Colonic mucosa (tissue), 4 donors: ENCODE measurements at regions not wholly inside any gene's neighbourhood (a gene's known extent, or its start where the extent isn't known, plus 50 kb on each side); places are given as distances from the start of the nearest gene placed in this dataset.

Experiments
- DNase-seq: peaks from one replicate; pipeline ENCODE4 v3.0.0-alpha.2; 2020
- H3K27ac ChIP-seq: fragments of 200-600 bp; one replicate; pipeline ENCODE4 v1.8.0; 2021
- H3K27me3 ChIP-seq: fragments of 200-600 bp; one replicate; pipeline ENCODE4 v1.8.0; 2021
- H3K36me3 ChIP-seq: fragments of 200-600 bp; one replicate; pipeline ENCODE4 v1.8.0; 2021
- H3K4me1 ChIP-seq: fragments of 200-600 bp; one replicate; pipeline ENCODE4 v1.8.0; 2021; ENCODE audit warnings: mild to moderate bottlenecking
- H3K4me3 ChIP-seq: fragments of 200-600 bp; one replicate; pipeline ENCODE4 v1.8.0; 2021
- H3K9ac ChIP-seq, 2 donors: one replicate each; pipeline ENCODE4 v1.7.0; 2013; ENCODE audit warnings: control low read depth in 2 of 2, low read depth in 2 of 2, low read length in 2 of 2
- H3K9me3 ChIP-seq: fragments of 200-600 bp; one replicate; pipeline ENCODE4 v1.8.0; 2021
- intact Hi-C: fragments of 100-400 bp; cut with DNase I; formaldehyde crosslinking; loops from one replicate; pipeline ENCODE4 v1.14.1; 2022
- TF ChIP-seq, protein P1 (sequence below): fragments of 200-600 bp; IDR thresholded peaks from one replicate; pipeline ENCODE4 v1.8.0; 2022; ENCODE audit warnings: antibody characterized with exemption, mild to moderate bottlenecking
- donor health status: healthy.
- donor health status: DM: no; HTN: no; CAD: no.
- donor health status: DM: no; HTN: no; CAD: no.

- H3K36me3 ChIP-seq, result no peaks in the 10 kb centered on the region
- DNase-seq, result no peak
- no peaks in the 10 kb centered on the region for H3K4me1 ChIP-seq
- TF ChIP-seq, protein P1, sequence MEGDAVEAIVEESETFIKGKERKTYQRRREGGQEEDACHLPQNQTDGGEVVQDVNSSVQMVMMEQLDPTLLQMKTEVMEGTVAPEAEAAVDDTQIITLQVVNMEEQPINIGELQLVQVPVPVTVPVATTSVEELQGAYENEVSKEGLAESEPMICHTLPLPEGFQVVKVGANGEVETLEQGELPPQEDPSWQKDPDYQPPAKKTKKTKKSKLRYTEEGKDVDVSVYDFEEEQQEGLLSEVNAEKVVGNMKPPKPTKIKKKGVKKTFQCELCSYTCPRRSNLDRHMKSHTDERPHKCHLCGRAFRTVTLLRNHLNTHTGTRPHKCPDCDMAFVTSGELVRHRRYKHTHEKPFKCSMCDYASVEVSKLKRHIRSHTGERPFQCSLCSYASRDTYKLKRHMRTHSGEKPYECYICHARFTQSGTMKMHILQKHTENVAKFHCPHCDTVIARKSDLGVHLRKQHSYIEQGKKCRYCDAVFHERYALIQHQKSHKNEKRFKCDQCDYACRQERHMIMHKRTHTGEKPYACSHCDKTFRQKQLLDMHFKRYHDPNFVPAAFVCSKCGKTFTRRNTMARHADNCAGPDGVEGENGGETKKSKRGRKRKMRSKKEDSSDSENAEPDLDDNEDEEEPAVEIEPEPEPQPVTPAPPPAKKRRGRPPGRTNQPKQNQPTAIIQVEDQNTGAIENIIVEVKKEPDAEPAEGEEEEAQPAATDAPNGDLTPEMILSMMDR, result no peak
- intact Hi-C loops, result no loop called here
- no peak overlapping the region for H3K27ac ChIP-seq
- H3K9ac ChIP-seq, result no peak overlapping the region
- no peak overlapping the region for H3K4me3 ChIP-seq
- no peaks in the 10 kb centered on the region for H3K9me3 ChIP-seq
- H3K27me3 ChIP-seq, result peaks cover 3% of the 10 kb centered on the region
Observed at GRCh38 chr6:105873211-105873704, 212.9 kb upstream of the PRDM1 start.

GRCh38 chr6:105872249-105872648 lies 213.9 kb upstream of the PRDM1 start:
- H3K9me3 ChIP-seq, result no peaks in the 10 kb centered on the region
- no peak overlapping the region for H3K4me3 ChIP-seq
- intact Hi-C loops, result no loop called here
- no peak overlapping the region for H3K9ac ChIP-seq
- peaks cover 3% of the 10 kb centered on the region for H3K27me3 ChIP-seq
- TF ChIP-seq, protein P1, result no peak
- H3K27ac ChIP-seq, result no peak overlapping the region
- DNase-seq, result no peak
- no peaks in the 10 kb centered on the region for H3K4me1 ChIP-seq
- no peaks in the 10 kb centered on the region for H3K36me3 ChIP-seq

DNA sequence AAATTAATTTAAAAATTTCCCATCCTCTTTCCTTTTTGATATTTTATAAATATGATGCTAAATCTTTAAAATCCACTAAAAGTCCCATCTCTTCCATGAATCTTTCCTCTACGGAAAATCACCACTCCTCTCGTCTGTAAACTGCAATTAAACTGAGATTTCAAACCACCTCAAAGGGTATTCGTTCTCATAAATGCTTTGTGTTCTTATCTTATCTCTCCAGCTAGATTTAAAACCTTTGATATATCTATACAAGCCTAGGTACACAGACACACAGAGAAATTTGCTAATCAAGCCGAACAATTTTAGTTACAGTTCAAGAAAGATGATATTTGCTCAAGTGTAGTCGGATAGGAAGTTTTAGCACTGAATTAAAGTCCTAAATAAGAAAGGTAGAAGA lies 214.6 kb upstream of the PRDM1 start:
- no peaks in the 10 kb centered on the region for H3K9me3 ChIP-seq
- no peaks in the 10 kb centered on the region for H3K36me3 ChIP-seq
- intact Hi-C loops, result no loop called here
- DNase-seq, result no peak
- no peaks in the 10 kb centered on the region for H3K4me1 ChIP-seq
- H3K27ac ChIP-seq, result no peak overlapping the region
- TF ChIP-seq, protein P1, result no peak
- H3K4me3 ChIP-seq, result no peak overlapping the region
- H3K27me3 ChIP-seq, result peaks cover 3% of the 10 kb centered on the region
- no peak overlapping the region for H3K9ac ChIP-seq

- intact Hi-C loops, result no loop called here
- H3K4me3 ChIP-seq, result no peak overlapping the region
- no peaks in the 10 kb centered on the region for H3K4me1 ChIP-seq
- no peak for DNase-seq
- H3K9ac ChIP-seq, result no peak overlapping the region
- no peak overlapping the region for H3K27ac ChIP-seq
- no peaks in the 10 kb centered on the region for H3K36me3 ChIP-seq
- TF ChIP-seq, protein P1, result no peak
- H3K27me3 ChIP-seq, result peaks cover 3% of the 10 kb centered on the region
- no peaks in the 10 kb centered on the region for H3K9me3 ChIP-seq
Observed at GRCh38 chr6:105869835-105870440, 216.2 kb upstream of the PRDM1 start.

DNA sequence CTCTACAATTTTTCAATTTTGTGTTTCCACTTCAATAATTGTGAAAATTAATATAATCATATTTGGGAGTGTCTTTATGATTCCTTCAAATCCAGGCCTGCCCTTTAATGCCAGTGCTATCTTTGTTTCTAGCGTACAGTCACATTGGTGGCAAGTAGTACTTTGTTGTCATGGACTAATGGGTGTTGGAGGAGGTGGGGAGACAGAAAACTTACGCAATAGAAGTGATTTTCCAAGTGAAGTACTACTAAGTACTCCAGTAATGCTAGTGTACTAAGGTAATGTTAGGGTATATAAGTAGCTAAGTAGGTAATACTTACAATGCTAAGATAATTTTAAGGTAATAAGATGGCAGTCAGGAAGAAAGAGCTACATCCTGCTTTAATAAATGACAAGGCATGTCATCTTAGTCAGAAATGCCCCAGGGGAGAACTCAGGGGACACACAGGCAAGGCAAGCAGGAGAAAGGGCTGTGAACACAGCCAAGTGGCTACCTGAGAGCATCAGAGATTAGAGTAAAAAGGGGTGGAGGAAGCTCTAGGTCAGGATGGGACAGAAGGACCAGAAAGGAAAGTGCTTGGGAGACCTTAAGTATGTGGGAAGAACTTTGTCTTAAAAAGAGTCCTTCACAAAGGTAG lies 217.2 kb upstream of the PRDM1 start:
- DNase-seq, result no peak
- no peaks in the 10 kb centered on the region for H3K36me3 ChIP-seq
- no peaks in the 10 kb centered on the region for H3K4me1 ChIP-seq
- intact Hi-C loops, result no loop called here
- H3K4me3 ChIP-seq, result no peak overlapping the region
- H3K27ac ChIP-seq, result no peak overlapping the region
- H3K9me3 ChIP-seq, result no peaks in the 10 kb centered on the region
- TF ChIP-seq, protein P1, result no peak
- no peak overlapping the region for H3K9ac ChIP-seq
- peaks cover 3% of the 10 kb centered on the region for H3K27me3 ChIP-seq
